ENCODE measurements at regions not wholly inside any gene's neighbourhood (a gene's known extent, or its start where the extent isn't known, plus 50 kb on each side); places are given as distances from the start of the nearest gene placed in this dataset.

GRCh38 chrX:39956803-39957394 lies 140.9 kb downstream of the BCOR start:
- TF ChIP-seq EZH2phosphoT487 (conservative IDR thresholded peaks at IDR 0.05; ENCODE audit: low read length) (no peak), CTCF (IDR thresholded peaks at IDR 0.05; ENCODE audit: insufficient read depth, low read length, poor library complexity, severe bottlenecking) (no peak)
